Brain pericyte (primary cell): ENCODE measurements at regions not wholly inside any gene's neighbourhood (a gene's known extent, or its start where the extent isn't known, plus 50 kb on each side); places are given as distances from the start of the nearest gene placed in this dataset.
"Not testable (repeated sequence)": the region's sequence is repeated elsewhere in the genome, so short reads cannot be mapped to it uniquely, and the experiment has no call there.

Experiments used
- DNase-seq: peaks from one replicate; pipeline ENCODE4 v3.0.0-alpha.2; 2012; ENCODE audit warnings: low read depth, low spot score

DNA sequence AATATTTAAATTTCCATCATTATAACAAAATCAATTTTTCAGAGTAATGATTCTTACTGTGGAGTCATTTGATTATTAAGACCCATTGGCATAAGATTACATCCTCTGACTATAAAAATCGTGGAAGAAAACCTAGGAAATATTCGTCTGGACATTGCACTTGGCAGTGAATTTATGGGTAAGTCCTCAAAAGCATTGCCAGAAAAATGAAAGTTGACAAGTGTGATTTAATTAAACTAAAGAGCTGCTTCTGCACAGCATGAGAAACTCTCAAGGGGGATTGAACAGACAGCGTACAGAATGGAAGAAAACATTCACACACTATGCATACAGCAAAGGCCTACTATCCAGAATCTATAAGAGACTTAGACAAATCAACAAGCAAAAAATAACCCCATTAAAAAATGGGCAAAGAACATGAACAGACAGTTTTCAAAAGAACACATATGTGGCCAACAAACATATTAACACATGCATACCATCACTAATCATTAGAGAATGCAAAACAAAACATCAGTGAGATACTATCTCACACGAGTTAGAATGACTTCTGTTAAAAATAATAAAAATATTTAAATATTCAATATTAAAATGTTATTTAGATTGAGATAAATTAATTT, 111.4 kb downstream of the CCDC74A start:
- DNase-seq: not testable (repeated sequence)

- no peak for DNase-seq
These were observed 113.9 kb downstream of the CCDC74A start for GRCh38 chr2:131641414-131642206.

- not testable (repeated sequence) for DNase-seq
These were observed 115.5 kb downstream of the CCDC74A start for GRCh38 chr2:131643180-131643579.

DNA sequence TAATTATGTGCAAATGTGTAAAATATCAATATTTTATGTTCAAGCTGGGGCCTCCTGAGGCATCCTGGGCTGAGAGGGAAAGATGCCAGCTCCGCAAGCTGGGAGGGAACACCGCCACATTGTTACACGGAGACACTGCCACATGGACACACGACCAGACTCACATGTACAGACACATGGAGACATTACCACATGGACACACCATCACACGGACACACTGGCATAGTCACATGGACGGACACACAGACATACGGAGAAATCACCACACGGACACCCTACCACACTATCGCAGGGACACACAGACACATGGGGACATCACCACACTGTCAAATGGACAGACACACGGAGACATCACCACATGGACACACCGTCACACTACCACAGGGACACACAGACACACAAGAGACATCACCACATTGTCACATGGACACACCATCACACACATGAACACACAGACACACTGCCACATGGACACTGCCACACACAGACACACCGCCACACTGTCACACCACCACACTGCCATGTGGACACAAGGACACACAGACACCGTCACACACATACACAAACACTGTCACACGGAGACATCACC, 117.6 kb downstream of the CCDC74A start:
- no peak for DNase-seq

DNA sequence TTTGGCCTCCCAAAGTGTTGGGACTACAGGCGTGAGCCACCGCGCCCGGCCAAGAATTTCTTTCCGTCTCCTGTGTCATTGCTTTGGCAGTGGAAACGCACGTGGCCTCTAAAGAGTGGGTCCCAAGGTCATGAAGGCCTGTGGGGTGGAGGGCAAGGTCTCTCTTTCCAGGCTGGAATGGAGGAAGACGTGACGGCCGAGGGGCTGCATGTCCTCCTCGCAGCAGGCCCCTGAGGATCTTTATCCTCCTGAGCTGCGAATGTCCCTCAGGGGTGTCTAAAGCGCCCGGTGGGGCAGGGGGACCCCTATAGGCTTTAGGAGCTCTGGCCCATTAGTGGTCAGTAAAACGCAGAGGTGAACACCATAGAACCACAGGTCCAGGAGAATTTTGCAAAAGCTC, 118.5 kb downstream of the CCDC74A start:
- DNase-seq: not testable (repeated sequence)

GRCh38 chr2:131646669-131647297, 119.1 kb downstream of the CCDC74A start:
- DNase-seq: no peak

DNA sequence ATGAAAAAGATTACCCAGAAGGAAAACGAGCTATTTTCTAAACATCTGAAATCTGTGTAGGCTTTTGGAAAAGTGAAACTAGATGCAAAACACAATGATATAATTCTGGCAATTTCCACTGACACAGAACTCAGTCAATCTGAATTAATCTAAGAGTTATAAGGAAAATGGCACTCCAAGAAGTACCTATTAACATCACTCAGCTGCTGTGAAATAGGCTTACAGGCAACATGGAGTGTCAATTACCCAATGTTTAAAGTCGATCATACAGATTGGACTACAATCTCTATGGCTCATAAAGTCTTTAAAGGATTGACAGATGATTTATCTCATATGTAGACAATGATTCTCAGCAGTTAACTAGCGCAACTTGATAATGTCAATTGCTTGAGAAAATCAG, 120.9 kb downstream of the CCDC74A start:
- not testable (repeated sequence) for DNase-seq

- not testable (repeated sequence) for DNase-seq
These were observed 124.6 kb downstream of the CCDC74A start for GRCh38 chr2:131652246-131652645.

- DNase-seq: not testable (repeated sequence)
These were observed 126.4 kb downstream of the CCDC74A start for GRCh38 chr2:131654107-131654506.

DNA sequence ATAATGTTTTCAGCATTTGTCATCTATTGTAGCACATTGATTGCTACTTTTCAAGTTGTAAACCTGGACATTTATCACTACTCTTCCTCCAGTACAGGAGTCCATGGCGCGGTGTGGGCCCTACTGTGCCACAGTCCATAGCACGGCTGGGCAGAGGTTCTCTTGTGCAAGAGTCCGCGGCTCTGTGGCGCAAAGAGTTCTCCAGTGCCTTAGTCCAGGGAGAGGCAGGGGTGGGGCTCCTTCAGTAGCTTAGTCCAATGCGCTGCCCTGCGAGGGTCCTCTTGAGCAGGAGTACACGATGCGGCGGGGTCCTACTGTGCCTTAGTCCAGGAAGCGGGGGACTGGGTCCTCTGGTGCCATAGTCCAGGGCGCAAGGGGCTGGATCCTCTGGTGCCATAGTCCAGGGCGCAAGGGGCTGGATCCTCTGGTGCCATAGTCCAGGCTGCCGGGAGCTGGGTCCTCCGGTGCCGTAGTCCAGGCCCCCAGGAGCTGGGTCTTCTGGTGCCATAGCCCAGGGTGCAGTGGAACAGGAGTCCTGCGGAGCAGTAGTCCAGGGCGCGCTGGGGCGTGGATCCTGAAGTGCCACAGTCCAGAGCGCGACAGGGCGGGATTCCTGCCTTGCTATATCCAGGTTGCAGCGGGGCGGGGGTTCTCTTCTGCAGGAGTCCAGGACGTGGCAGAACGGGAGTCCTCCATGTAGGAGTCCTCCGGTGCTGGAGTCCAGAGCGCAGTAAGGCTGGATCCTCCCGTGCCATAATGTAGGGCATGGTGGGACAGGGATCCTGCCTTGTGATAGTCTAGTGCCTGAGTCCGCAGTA, 129.3 kb downstream of the CCDC74A start:
- no peak for DNase-seq

DNA sequence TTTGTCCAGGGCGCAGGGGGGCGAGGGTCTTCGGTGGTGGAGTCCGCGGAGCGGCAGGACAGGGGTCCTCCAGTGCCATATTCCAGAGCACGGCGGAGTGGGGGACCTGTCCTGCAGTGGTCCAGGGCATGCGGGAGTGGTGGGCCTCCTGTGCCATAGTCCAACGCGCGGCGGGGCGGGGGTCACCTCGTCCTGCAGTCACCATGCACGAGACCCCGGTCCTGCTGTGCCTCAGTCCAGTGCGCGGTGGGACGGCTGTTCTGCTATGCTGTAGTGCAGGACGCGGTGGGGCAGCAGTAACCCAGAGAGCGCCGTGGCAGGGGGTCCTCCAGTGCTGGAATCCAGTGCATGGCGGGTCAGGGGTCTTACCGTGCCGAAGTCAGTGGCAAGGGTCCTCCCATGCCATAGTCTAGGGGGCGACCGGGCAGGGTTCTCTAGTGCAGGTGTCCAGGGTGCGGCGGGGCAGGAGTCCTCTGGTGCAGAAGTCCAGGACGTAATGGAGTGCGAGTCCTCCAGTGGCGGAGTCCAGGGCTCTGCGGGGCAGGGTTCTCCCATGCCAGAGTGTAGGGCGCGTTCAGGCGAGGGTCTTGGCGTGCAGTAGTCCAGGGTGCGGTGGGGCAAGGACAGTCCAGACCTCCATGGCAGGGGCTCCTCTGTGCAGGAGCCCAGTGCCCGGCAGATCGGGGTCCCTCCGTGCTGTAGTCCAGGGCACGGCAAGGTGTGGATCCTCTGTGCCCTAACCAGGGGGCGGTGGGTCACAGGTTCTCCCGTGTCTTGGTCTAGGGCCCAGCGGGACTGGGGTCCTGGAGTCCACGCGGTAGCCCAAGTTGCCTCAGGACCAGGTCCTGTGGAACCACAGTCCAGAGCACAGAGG, 130.4 kb downstream of the CCDC74A start:
- no peak for DNase-seq

GRCh38 chr2:131658769-131659131, 131.1 kb downstream of the CCDC74A start:
- no peak for DNase-seq

- no peak for DNase-seq
These were observed 131.5 kb downstream of the CCDC74A start for GRCh38 chr2:131659168-131659572.

DNA sequence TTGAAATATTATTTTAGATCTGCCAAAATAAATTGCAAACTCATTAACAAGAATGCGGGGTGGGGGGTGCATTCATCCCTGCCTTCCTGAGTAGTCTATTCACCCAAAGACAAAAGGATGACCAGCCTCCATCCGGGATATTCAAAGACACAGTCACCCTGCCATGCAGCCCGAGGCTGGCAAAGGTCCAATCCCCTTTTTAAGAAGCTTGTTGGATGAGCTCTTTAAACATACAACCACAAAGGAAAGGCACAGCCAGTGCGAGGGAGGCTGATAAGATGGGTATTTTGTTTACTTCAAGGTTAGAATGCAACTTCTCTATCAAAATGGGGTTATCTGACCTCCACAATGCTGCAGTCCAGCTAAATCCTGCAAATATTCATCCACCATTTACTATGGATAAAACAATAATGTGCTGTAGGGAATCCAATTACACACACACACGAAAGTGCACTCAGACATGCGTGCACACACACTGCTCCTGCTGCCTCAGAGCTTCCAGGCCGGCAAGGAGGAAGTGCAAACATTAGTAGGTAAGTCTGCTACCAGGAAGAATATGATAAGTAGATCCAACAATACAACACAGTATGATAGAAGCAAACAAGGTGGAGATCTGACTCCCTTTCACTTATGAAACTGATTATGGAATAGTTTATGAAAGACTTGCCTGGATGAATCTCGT, 133.6 kb downstream of the CCDC74A start:
- DNase-seq: not testable (repeated sequence)

GRCh38 chr2:131661884-131662535, 134.3 kb downstream of the CCDC74A start:
- DNase-seq: not testable (repeated sequence)

GRCh38 chr2:131663501-131663900, 135.8 kb downstream of the CCDC74A start:
- not testable (repeated sequence) for DNase-seq

DNA sequence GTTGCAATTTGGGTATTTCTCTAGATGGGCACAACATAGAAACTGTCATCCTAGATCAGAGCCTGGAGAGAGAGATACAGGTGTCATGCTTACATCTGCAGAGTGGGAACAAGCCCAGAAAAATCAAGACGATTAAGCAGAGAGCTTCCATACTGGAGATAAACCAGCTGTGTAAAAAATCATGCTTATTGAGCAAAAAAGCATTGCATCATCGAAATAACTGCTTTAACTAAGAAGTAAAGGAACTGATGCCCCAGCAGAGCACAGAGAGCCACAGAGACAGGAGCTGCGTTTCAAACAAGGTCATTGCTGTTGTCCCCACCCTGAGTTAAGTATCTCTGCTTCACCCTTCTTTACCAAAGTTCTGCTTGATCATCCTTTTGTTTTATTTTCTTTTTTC, 138.0 kb downstream of the CCDC74A start:
- DNase-seq: not testable (repeated sequence)

DNA sequence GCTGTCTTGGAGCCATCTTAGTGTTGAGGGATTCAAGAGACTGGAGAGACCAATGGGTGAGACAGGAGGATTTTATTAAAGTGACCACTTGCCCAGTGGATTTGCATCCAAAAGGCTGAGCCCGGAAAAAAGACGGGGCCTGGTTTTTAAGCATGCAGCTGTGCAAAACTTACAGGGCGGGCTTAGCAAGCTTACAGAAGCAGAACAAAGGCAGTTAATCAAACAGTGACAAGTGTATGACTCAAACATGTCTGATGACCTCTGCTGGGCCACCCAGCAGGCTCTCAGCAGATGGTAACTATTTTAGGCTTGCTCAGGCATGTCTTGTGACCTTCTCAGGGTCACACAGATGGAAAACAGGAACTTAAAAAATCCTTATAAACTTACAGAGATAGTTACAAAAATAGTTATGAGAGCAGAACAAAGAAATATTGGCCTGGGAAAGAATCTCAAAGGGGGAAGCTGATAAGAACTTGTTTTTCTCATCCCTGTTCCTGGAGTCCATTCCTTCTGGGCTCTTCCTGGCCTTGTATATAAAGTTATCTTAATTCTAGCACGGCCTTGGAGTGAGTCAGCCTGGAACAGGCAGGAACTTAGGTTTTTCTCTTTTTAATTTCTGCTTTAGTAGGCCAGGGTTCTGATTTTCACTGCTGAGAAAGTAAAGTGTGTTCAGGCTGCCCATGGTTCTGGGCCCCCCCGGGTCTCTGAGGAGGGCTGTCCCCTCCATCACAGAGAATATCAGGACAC, 141.3 kb downstream of the CCDC74A start:
- DNase-seq: not testable (repeated sequence)
